Neural cell (in vitro differentiated cells): ENCODE measurements at regions not wholly inside any gene's neighbourhood (a gene's known extent, or its start where the extent isn't known, plus 50 kb on each side); places are given as distances from the start of the nearest gene placed in this dataset.

Source experiments
- H2AFZ ChIP-seq: fragments of 200-600, 300-800 bp; sonication (generic), shearing (Covaris generic); 2 replicates; pipeline ENCODE4 v1.6.0; 2014; ENCODE audit warnings: low read depth, mild to moderate bottlenecking, antibody characterized with exemption, low read length, moderate library complexity
- H3F3A ChIP-seq: fragments of 200-600 bp; shearing (Covaris generic); 2 replicates; pipeline ENCODE4 v1.6.1; 2016; ENCODE audit warnings: mild to moderate bottlenecking, moderate library complexity, mixed read lengths, antibody characterized with exemption, low read length; ENCODE audit not compliant: insufficient read depth, poor library complexity, severe bottlenecking
- H3K27ac ChIP-seq: fragments of 200-600, 300-800 bp; sonication (generic), shearing (Covaris generic); 2 replicates; pipeline ENCODE4 v1.5.1; 2014; ENCODE audit warnings: mild to moderate bottlenecking, low read length, moderate library complexity
- H3K27me3 ChIP-seq: fragments of 300-800, 200-600 bp; sonication (generic), shearing (Covaris generic); 2 replicates; pipeline ENCODE4 v1.6.0; 2014; ENCODE audit warnings: mild to moderate bottlenecking, low read depth, low read length, moderate library complexity; ENCODE audit not compliant: insufficient read depth
- H3K36me3 ChIP-seq: fragments of 300-800, 200-600 bp; sonication (generic), shearing (Covaris generic); 2 replicates; pipeline ENCODE4 v1.5.1; 2014; ENCODE audit warnings: mild to moderate bottlenecking, antibody characterized with exemption, low read length, moderate library complexity; ENCODE audit not compliant: insufficient read depth
- H3K4me2 ChIP-seq: fragments of 300-800, 200-600 bp; sonication (generic), shearing (Covaris generic); 2 replicates; pipeline ENCODE4 v1.6.0; 2014; ENCODE audit warnings: mild to moderate bottlenecking, low read length
- H3K4me3 ChIP-seq: fragments of 300-800, 200-600 bp; sonication (generic), shearing (Covaris generic); 2 replicates; pipeline ENCODE4 v1.5.1; 2014; ENCODE audit warnings: mild to moderate bottlenecking, low read length, moderate library complexity
- H3K79me2 ChIP-seq: fragments of 200-600 bp; shearing (Covaris generic); replicated peaks from 2 replicates; pipeline ENCODE4 v1.6.0; 2014; ENCODE audit warnings: mild to moderate bottlenecking, low read length, moderate library complexity; ENCODE audit not compliant: insufficient read depth
- H3K9ac ChIP-seq: fragments of 300-800, 200-600 bp; sonication (generic), shearing (Covaris generic); 2 replicates; pipeline ENCODE4 v1.6.1; 2016; ENCODE audit warnings: mild to moderate bottlenecking, low read length, mixed read lengths
- H3K9me2 ChIP-seq: fragments of 200-600 bp; shearing (Covaris generic); 2 replicates; pipeline ENCODE4 v1.6.1; 2016; ENCODE audit warnings: mild to moderate bottlenecking, low read length, mixed read lengths; ENCODE audit not compliant: insufficient read depth
- H3K9me3 ChIP-seq: fragments of 200-600, 300-800 bp; sonication (generic), shearing (Covaris generic); 2 replicates; pipeline ENCODE4 v1.6.1; 2016; ENCODE audit warnings: mild to moderate bottlenecking, mixed run types, low read length, moderate library complexity, mixed read lengths
- H4K20me1 ChIP-seq: fragments of 200-600 bp; shearing (Covaris generic); 2 replicates; pipeline ENCODE4 v1.6.1; 2016; ENCODE audit warnings: mild to moderate bottlenecking, mixed run types; ENCODE audit not compliant: insufficient read depth
- CTCF ChIP-seq: fragments of 450-650 bp; IDR thresholded peaks from 2 replicates; pipeline ENCODE4 v1.5.1; 2014; ENCODE audit warnings: antibody characterized with exemption, mild to moderate bottlenecking, moderate library complexity; ENCODE audit not compliant: poor library complexity, severe bottlenecking
- EP300 ChIP-seq: fragments of 450-650 bp; conservative IDR thresholded peaks from 2 replicates; pipeline ENCODE4 v1.6.1; 2014; ENCODE audit warnings: antibody characterized with exemption, mild to moderate bottlenecking, moderate library complexity; ENCODE audit not compliant: poor library complexity, severe bottlenecking
- EZH2 ChIP-seq: fragments of 200-600, 300-800 bp; shearing (Covaris generic), sonication (generic); IDR thresholded peaks from 2 replicates; pipeline ENCODE4 v1.6.1; 2014; ENCODE audit warnings: antibody characterized with exemption, low read length, borderline replicate concordance, mild to moderate bottlenecking; ENCODE audit not compliant: insufficient read depth, poor library complexity, severe bottlenecking
- MXI1 ChIP-seq: fragments of 450-650 bp; conservative IDR thresholded peaks from 2 replicates; pipeline ENCODE4 v1.6.1; 2014; ENCODE audit warnings: antibody characterized with exemption, mild to moderate bottlenecking; ENCODE audit not compliant: poor library complexity, severe bottlenecking
- POLR2AphosphoS5 ChIP-seq: IDR thresholded peaks from 2 replicates; pipeline ENCODE4 v1.6.1; 2012
- RAD21 ChIP-seq: fragments of 450-650 bp; conservative IDR thresholded peaks from 2 replicates; pipeline ENCODE4 v1.6.1; 2014; ENCODE audit warnings: antibody characterized with exemption, mild to moderate bottlenecking, moderate library complexity
- REST ChIP-seq: IDR thresholded peaks from 2 replicates; pipeline ENCODE4 v1.6.1; 2012; ENCODE audit warnings: borderline replicate concordance
- SMC3 ChIP-seq: fragments of 450-650 bp; conservative IDR thresholded peaks from 2 replicates; pipeline ENCODE4 v1.6.1; 2014; ENCODE audit warnings: antibody characterized with exemption, mild to moderate bottlenecking, moderate library complexity; ENCODE audit not compliant: poor library complexity
- TAF1 ChIP-seq: IDR thresholded peaks from 2 replicates; pipeline ENCODE4 v1.6.1; 2012; ENCODE audit warnings: low read depth

DNA sequence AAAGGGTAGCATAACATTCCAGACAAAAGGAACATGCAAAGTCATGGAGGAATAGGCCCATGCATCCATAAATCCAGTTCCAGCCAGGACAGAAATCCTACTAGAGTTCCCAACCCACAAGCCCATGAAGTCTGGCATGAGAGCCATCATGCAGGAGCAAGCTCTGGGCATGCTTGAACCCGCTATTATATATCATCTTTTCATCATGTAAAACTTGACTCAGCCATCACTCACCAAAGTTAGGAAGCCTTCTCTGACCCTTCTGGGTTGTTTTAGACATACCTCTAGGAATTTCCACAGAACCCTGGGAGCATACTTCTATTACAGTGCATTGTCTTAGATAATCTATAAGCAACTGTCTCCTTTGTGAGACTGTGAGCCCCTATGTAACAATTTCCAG lies 293.0 kb upstream of the NPSR1 start (continued):
- TF ChIP-seq REST (no peak), TAF1 (no peak)

DNA sequence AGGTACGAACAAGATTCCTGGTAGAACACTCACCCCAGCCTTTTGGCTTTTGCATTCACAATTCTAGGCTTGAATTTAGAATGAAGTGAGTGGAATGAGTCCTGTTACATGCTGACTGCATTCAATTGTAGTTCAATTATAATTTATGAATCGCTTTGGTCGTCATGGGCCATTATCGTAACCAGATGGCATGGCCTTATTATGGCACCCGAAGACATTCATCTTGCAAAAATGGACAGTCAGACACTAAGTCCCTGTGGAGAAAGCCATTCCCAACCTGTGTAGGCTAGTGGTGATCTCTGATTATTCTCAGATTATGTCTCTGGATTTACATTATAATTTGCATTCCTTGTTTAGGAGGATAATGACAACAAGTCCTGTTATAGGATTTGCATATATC lies 292.4 kb upstream of the NPSR1 start:
- Histone ChIP-seq H2AFZ (no peak overlapping the region), H3K9me3 (no peaks in the 10 kb centered on the region), H3K27me3 (no peaks in the 10 kb centered on the region), H3F3A (no peaks in the 10 kb centered on the region), H3K9me2 (no peaks in the 10 kb centered on the region), H4K20me1 (no peaks in the 10 kb centered on the region), H3K36me3 (no peaks in the 10 kb centered on the region), H3K9ac (no peak overlapping the region), H3K27ac (no peak overlapping the region), H3K79me2 (no peaks in the 10 kb centered on the region), H3K4me2 (no peak overlapping the region), H3K4me3 (no peak overlapping the region)
- TF ChIP-seq EZH2 (no peak), EP300 (no peak), TAF1 (no peak), MXI1 (no peak), POLR2AphosphoS5 (no peak), RAD21 (no peak), SMC3 (no peak)

DNA sequence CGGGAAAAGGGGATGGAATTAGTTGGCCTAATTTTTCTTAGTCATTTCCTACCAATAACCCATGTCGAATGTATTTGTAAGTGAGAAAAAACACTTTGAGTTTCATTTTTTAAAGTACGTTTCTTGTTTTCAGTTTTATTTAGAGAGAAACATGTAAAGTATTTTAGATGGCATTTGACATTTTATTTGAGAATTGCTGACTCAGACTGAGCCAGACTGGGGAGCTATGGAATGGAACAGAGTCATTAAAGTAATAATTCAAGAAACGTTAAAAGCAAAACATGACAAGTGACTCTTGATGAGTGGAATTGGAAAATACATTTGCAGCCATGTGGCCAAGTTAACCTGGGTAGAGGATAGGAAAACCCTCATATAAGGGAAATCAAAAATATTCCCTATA lies 286.1 kb upstream of the NPSR1 start:
- TF ChIP-seq SMC3 (no peak), EP300 (no peak), CTCF (no peak)
- H3K4me2 ChIP-seq, result no peak overlapping the region

More for the DNA sequence above, 286.1 kb upstream of the NPSR1 start:
- Histone ChIP-seq H3K9ac (no peak overlapping the region), H3F3A (no peaks in the 10 kb centered on the region), H3K9me3 (no peaks in the 10 kb centered on the region), H3K9me2 (no peaks in the 10 kb centered on the region), H3K4me3 (no peak overlapping the region), H3K27me3 (no peaks in the 10 kb centered on the region), H3K36me3 (no peaks in the 10 kb centered on the region), H3K27ac (no peak overlapping the region), H4K20me1 (no peaks in the 10 kb centered on the region), H2AFZ (no peak overlapping the region), H3K79me2 (no peaks in the 10 kb centered on the region)
